ENCODE measurements at regions not wholly inside any gene's neighbourhood (a gene's known extent, or its start where the extent isn't known, plus 50 kb on each side); places are given as distances from the start of the nearest gene placed in this dataset.

DNA sequence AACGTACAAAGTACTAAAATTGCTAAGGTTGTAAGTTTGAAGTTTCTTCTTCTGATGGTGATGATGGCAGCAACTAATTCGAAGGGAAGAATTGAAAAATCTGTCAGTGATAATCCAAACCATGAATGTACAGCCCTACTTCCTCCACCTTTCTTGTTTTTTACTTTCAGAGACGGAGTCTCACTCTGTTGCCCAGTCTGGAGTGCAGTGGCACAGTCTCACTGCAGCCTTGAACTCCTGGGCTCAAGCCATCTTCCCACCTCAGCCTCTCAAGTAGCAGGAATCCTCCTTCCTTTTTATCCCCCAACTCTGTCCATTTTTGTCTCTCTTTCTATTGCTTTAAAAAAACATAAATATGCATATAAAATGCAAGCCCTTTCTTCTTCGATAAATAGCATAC lies 112.3 kb upstream of the SOX21 start:
- Histone ChIP-seq H3K4me3 (ENCODE audit: low read length in 2 of 2) (no peak overlapping the region), H3K79me1 (ENCODE audit: low read depth, low read length) (no peaks in the 10 kb centered on the region), H4K91ac (ENCODE audit: low read depth, low read length, poor library complexity) (no peak overlapping the region), H3K27ac (replicated peaks; ENCODE audit: low read length) (no peak overlapping the region), H3K9ac (ENCODE audit: low read depth, low read length, poor library complexity) (no peak overlapping the region), H3K4me1 (ENCODE audit: control insufficient read depth in 2 of 2, insufficient read depth in 1 of 2, low read depth in 1 of 2, low read length in 2 of 2) (peaks cover 16% of the 10 kb centered on the region in 2 donors), H3K23ac (ENCODE audit: low read depth, low read length, poor library complexity) (no peak overlapping the region), H3K27me3 (ENCODE audit: control insufficient read depth in 3 of 3, insufficient read depth in 3 of 3, low read depth in 1 of 3, low read length in 3 of 3) (no peaks in the 10 kb centered on the region), H2BK15ac (ENCODE audit: low read length) (no peak overlapping the region), H2BK120ac (ENCODE audit: low read depth, low read length) (no peak overlapping the region), H3K4ac (ENCODE audit: low read length) (no peak overlapping the region), H2BK12ac (ENCODE audit: low read length) (no peak overlapping the region), H3K14ac (ENCODE audit: low read length) (no peak overlapping the region), H2BK5ac (ENCODE audit: low read length) (no peak overlapping the region), H3K18ac (ENCODE audit: low read length) (no peak overlapping the region), H4K8ac (ENCODE audit: low read depth, low read length) (no peak overlapping the region), H3K9me3 (replicated peaks in 1 of 2; ENCODE audit: control insufficient read depth in 2 of 2, insufficient read depth in 1 of 2, low read depth in 1 of 2, low read length in 2 of 2) (no peaks in the 10 kb centered on the region), H3K4me2 (ENCODE audit: insufficient read depth, low read length, poor library complexity, severe bottlenecking) (no peak overlapping the region), H2AFZ (ENCODE audit: low read length) (no peak overlapping the region), H3K36me3 (replicated peaks in 1 of 2; ENCODE audit: control insufficient read depth in 2 of 2, insufficient read depth in 2 of 2, low read length in 2 of 2) (no peaks in the 10 kb centered on the region), H2AK5ac (ENCODE audit: low read depth, low read length) (no peak overlapping the region)
- no peak for DNase-seq (ENCODE audit: low spot score)
- WGBS, 2 donors (ENCODE audit: extremely low coverage in 2 of 2, insufficient read length in 2 of 2, insufficient replicate concordance in 1 of 2): 100% methylated on average over 1 of the region's 4 CpGs; no CpG with 5 or more reads in 1 of the 2 donors

DNA sequence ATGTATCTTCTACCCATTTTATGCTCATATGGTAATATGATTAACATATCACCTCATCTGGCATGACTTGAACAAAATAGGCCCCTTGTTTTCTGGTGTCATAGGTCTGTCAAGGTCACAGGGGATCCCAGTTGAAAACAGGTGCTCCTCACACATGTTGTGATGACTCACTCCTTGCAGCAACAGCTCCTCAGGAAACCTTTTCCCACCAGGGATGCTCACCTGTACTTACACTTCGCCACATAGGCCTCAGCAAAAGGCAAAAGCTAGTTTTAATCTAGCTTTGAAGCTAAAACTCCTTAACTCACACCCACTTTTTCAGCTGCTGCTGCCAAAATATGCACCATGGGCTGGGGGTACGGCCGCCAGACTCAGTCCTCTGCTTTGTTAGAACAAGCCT lies 110.0 kb upstream of the SOX21 start:
- H2BK15ac ChIP-seq (ENCODE audit: low read length): no peak overlapping the region
- H3K9me3 ChIP-seq (replicated peaks in 1 of 2; ENCODE audit: control insufficient read depth in 2 of 2, insufficient read depth in 1 of 2, low read depth in 1 of 2, low read length in 2 of 2): no peaks in the 10 kb centered on the region
- no peak for DNase-seq (ENCODE audit: low spot score)
- H3K79me1 ChIP-seq (ENCODE audit: low read depth, low read length): no peaks in the 10 kb centered on the region
- no peaks in the 10 kb centered on the region for H3K27me3 ChIP-seq (ENCODE audit: control insufficient read depth in 3 of 3, insufficient read depth in 3 of 3, low read depth in 1 of 3, low read length in 3 of 3)
- H3K14ac ChIP-seq (ENCODE audit: low read length): no peak overlapping the region
- no peak overlapping the region for H4K8ac ChIP-seq (ENCODE audit: low read depth, low read length)
- no peak overlapping the region for H4K91ac ChIP-seq (ENCODE audit: low read depth, low read length, poor library complexity)
- H3K23ac ChIP-seq (ENCODE audit: low read depth, low read length, poor library complexity): no peak overlapping the region
- no peak overlapping the region for H3K9ac ChIP-seq (ENCODE audit: low read depth, low read length, poor library complexity)
- no peak overlapping the region for H2BK120ac ChIP-seq (ENCODE audit: low read depth, low read length)
- no peak overlapping the region for H3K27ac ChIP-seq (replicated peaks; ENCODE audit: low read length)
- peaks cover 8 to 9% of the 10 kb centered on the region in 2 donors for H3K4me1 ChIP-seq (ENCODE audit: control insufficient read depth in 2 of 2, insufficient read depth in 1 of 2, low read depth in 1 of 2, low read length in 2 of 2)
- no CpG with 5 or more reads among the region's 3 CpGs for WGBS, 2 donors (ENCODE audit: extremely low coverage in 2 of 2, insufficient read length in 2 of 2, insufficient replicate concordance in 1 of 2)
- H2AK5ac ChIP-seq (ENCODE audit: low read depth, low read length): no peak overlapping the region
- H2AFZ ChIP-seq (ENCODE audit: low read length): no peak overlapping the region
- H2BK12ac ChIP-seq (ENCODE audit: low read length): no peak overlapping the region
- H3K36me3 ChIP-seq (replicated peaks in 1 of 2; ENCODE audit: control insufficient read depth in 2 of 2, insufficient read depth in 2 of 2, low read length in 2 of 2): no peaks in the 10 kb centered on the region
- no peak overlapping the region for H2BK5ac ChIP-seq (ENCODE audit: low read length)
- no peak overlapping the region for H3K4me2 ChIP-seq (ENCODE audit: insufficient read depth, low read length, poor library complexity, severe bottlenecking)
- no peak overlapping the region for H3K4me3 ChIP-seq (ENCODE audit: low read length in 2 of 2)
- no peak overlapping the region for H3K4ac ChIP-seq (ENCODE audit: low read length)
- peak overlapping the region; percentile 87 for H3K18ac ChIP-seq (ENCODE audit: low read length)

DNA sequence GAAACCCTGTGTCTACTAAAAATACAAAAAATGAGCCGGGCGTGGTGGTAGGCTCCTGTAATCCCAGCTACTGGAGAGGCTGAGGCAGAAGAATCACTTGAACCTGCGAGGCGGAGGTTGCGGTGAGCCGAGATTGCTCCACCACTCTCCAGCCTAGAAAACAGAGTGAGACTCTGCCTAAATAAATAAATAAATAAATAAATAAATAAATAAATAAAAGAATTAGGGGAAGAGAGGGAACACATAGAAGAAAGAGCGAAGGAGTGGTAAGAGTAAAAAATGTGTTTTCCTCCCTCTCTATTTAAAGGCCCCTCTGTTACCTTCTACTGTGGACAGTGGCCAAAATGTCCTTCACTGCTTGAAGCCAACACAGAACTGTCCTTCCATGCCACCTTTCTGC lies 103.9 kb upstream of the SOX21 start:
- H3K27ac ChIP-seq (replicated peaks; ENCODE audit: low read length): no peak overlapping the region
- H3K79me1 ChIP-seq (ENCODE audit: low read depth, low read length): no peaks in the 10 kb centered on the region
- no peak overlapping the region for H2BK120ac ChIP-seq (ENCODE audit: low read depth, low read length)
- H2AFZ ChIP-seq (ENCODE audit: low read length): no peak overlapping the region
- H2BK5ac ChIP-seq (ENCODE audit: low read length): no peak overlapping the region
- H3K4ac ChIP-seq (ENCODE audit: low read length): no peak overlapping the region
- peak overlapping the region; percentile 3 for H4K8ac ChIP-seq (ENCODE audit: low read depth, low read length)
- no peaks in the 10 kb centered on the region for H3K27me3 ChIP-seq (ENCODE audit: control insufficient read depth in 3 of 3, insufficient read depth in 3 of 3, low read depth in 1 of 3, low read length in 3 of 3)
- no peak overlapping the region for H2AK5ac ChIP-seq (ENCODE audit: low read depth, low read length)
- H3K18ac ChIP-seq (ENCODE audit: low read length): no peak overlapping the region
- peaks cover 2 to 4% of the 10 kb centered on the region in 2 donors for H3K4me1 ChIP-seq (ENCODE audit: control insufficient read depth in 2 of 2, insufficient read depth in 1 of 2, low read depth in 1 of 2, low read length in 2 of 2)
- no peak overlapping the region for H4K91ac ChIP-seq (ENCODE audit: low read depth, low read length, poor library complexity)
- H3K23ac ChIP-seq (ENCODE audit: low read depth, low read length, poor library complexity): no peak overlapping the region
- no peak overlapping the region for H3K9ac ChIP-seq (ENCODE audit: low read depth, low read length, poor library complexity)
- no peaks in the 10 kb centered on the region for H3K36me3 ChIP-seq (replicated peaks in 1 of 2; ENCODE audit: control insufficient read depth in 2 of 2, insufficient read depth in 2 of 2, low read length in 2 of 2)
- no peak overlapping the region for H3K4me2 ChIP-seq (ENCODE audit: insufficient read depth, low read length, poor library complexity, severe bottlenecking)
- H3K14ac ChIP-seq (ENCODE audit: low read length): no peak overlapping the region
- WGBS, 2 donors (ENCODE audit: extremely low coverage in 2 of 2, insufficient read length in 2 of 2, insufficient replicate concordance in 1 of 2): no CpG with 5 or more reads among the region's 7 CpGs
- H3K9me3 ChIP-seq (replicated peaks in 1 of 2; ENCODE audit: control insufficient read depth in 2 of 2, insufficient read depth in 1 of 2, low read depth in 1 of 2, low read length in 2 of 2): peaks cover 0 to 1% of the 10 kb centered on the region in 2 donors
- H3K4me3 ChIP-seq (ENCODE audit: low read length in 2 of 2): no peak overlapping the region
- H2BK12ac ChIP-seq (ENCODE audit: low read length): no peak overlapping the region
- DNase-seq (ENCODE audit: low spot score): no peak
- no peak overlapping the region for H2BK15ac ChIP-seq (ENCODE audit: low read length)

DNA sequence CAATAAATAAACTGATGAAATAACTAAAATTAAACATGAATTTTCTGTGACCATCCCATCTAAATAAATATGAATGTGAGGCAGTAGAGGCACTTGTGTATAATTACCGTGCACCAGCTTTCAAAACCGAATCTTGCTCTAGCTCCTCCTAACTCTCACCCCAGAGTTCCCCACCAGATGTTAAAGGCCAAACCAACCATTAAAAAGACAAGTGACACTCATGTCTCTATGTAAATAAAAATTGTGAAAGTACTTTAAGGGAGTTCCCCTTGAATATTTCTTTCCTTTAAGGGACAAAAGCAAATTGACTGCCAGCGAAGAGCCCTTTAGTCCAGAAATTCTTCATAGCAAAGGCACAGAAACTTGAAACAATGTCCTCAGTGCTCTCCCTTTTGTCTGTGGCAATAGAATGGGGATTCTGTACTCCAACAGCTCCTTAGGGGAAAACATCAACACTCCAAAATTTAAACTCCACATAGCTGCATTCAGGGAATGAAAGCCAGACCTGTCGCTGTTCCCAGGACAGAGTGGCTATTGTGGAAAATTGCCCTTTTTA lies 101.7 kb upstream of the SOX21 start:
- no peak for DNase-seq (ENCODE audit: low spot score)
- H3K4me2 ChIP-seq (ENCODE audit: insufficient read depth, low read length, poor library complexity, severe bottlenecking): no peak overlapping the region
- H2BK12ac ChIP-seq (ENCODE audit: low read length): no peak overlapping the region
- H3K18ac ChIP-seq (ENCODE audit: low read length): no peak overlapping the region
- no peaks in the 10 kb centered on the region for H3K79me1 ChIP-seq (ENCODE audit: low read depth, low read length)
- H3K4me1 ChIP-seq (ENCODE audit: control insufficient read depth in 2 of 2, insufficient read depth in 1 of 2, low read depth in 1 of 2, low read length in 2 of 2): peaks cover 2 to 4% of the 10 kb centered on the region in 2 donors
- H3K9me3 ChIP-seq (replicated peaks in 1 of 2; ENCODE audit: control insufficient read depth in 2 of 2, insufficient read depth in 1 of 2, low read depth in 1 of 2, low read length in 2 of 2): peaks cover 0 to 1% of the 10 kb centered on the region in 2 donors
- H2BK5ac ChIP-seq (ENCODE audit: low read length): no peak overlapping the region
- H2AK5ac ChIP-seq (ENCODE audit: low read depth, low read length): no peak overlapping the region
- H2AFZ ChIP-seq (ENCODE audit: low read length): peak overlapping the region; percentile 12
- no peak overlapping the region for H4K91ac ChIP-seq (ENCODE audit: low read depth, low read length, poor library complexity)
- H4K8ac ChIP-seq (ENCODE audit: low read depth, low read length): no peak overlapping the region
- no peak overlapping the region for H2BK120ac ChIP-seq (ENCODE audit: low read depth, low read length)
- no peak overlapping the region for H3K4ac ChIP-seq (ENCODE audit: low read length)
- no peak overlapping the region for H2BK15ac ChIP-seq (ENCODE audit: low read length)
- H3K23ac ChIP-seq (ENCODE audit: low read depth, low read length, poor library complexity): no peak overlapping the region
- no peak overlapping the region for H3K27ac ChIP-seq (replicated peaks; ENCODE audit: low read length)
- no peak overlapping the region for H3K4me3 ChIP-seq (ENCODE audit: low read length in 2 of 2)
- no CpG with 5 or more reads among the region's 4 CpGs for WGBS, 2 donors (ENCODE audit: extremely low coverage in 2 of 2, insufficient read length in 2 of 2, insufficient replicate concordance in 1 of 2)
- no peak overlapping the region for H3K9ac ChIP-seq (ENCODE audit: low read depth, low read length, poor library complexity)
- H3K36me3 ChIP-seq (replicated peaks in 1 of 2; ENCODE audit: control insufficient read depth in 2 of 2, insufficient read depth in 2 of 2, low read length in 2 of 2): no peaks in the 10 kb centered on the region
- no peak overlapping the region for H3K14ac ChIP-seq (ENCODE audit: low read length)
- no peaks in the 10 kb centered on the region for H3K27me3 ChIP-seq (ENCODE audit: control insufficient read depth in 3 of 3, insufficient read depth in 3 of 3, low read depth in 1 of 3, low read length in 3 of 3)

All from neuronal stem cell (in vitro differentiated cells).